Endodermal cell (in vitro differentiated cells): ENCODE measurements at regions not wholly inside any gene's neighbourhood (a gene's known extent, or its start where the extent isn't known, plus 50 kb on each side); places are given as distances from the start of the nearest gene placed in this dataset.

Experiments
- DNase-seq: peaks from one replicate; pipeline ENCODE4 v3.0.0-alpha.2; 2017
- H3K27ac ChIP-seq: 2 replicates; pipeline ENCODE4 v1.5.1; 2013; ENCODE audit warnings: mild to moderate bottlenecking, low read depth, low read length, moderate library complexity
- H3K27me3 ChIP-seq: 2 replicates; pipeline ENCODE4 v1.6.1; 2013; ENCODE audit warnings: mild to moderate bottlenecking, low read length, moderate library complexity; ENCODE audit not compliant: insufficient read depth, control insufficient read depth, poor library complexity, severe bottlenecking
- H3K36me3 ChIP-seq: 2 replicates; pipeline ENCODE4 v1.7.0; 2013; ENCODE audit warnings: mild to moderate bottlenecking, low read length, moderate library complexity; ENCODE audit not compliant: control insufficient read depth, insufficient read depth
- H3K4me1 ChIP-seq: one replicate; pipeline ENCODE4 v1.7.0; 2013; ENCODE audit warnings: low read length; ENCODE audit not compliant: control insufficient read depth, insufficient read depth
- H3K4me3 ChIP-seq: 2 replicates; pipeline ENCODE4 v1.5.1; 2013; ENCODE audit warnings: mild to moderate bottlenecking, low read length, moderate library complexity
- H3K9ac ChIP-seq: 2 replicates; pipeline ENCODE4 v1.6.1; 2013; ENCODE audit warnings: mild to moderate bottlenecking, low read length, moderate library complexity; ENCODE audit not compliant: poor library complexity, severe bottlenecking; ENCODE audit errors: extremely low read depth
- H3K9me3 ChIP-seq: 2 replicates; pipeline ENCODE4 v1.6.1; 2013; ENCODE audit warnings: mild to moderate bottlenecking, low read length, moderate library complexity; ENCODE audit not compliant: control insufficient read depth
- H3K27ac Mint-ChIP-seq: 2 replicates; pipeline ENCODE4 v1.8.0; 2020; ENCODE audit warnings: mixed read lengths
- H3K27me3 Mint-ChIP-seq: 2 replicates; pipeline ENCODE4 v1.8.0; 2021; ENCODE audit warnings: mild to moderate bottlenecking, mixed read lengths; ENCODE audit not compliant: insufficient read depth
- H3K36me3 Mint-ChIP-seq: 2 replicates; pipeline ENCODE4 v1.8.0; 2020; ENCODE audit warnings: low read depth, mixed read lengths
- H3K4me1 Mint-ChIP-seq: 2 replicates; pipeline ENCODE4 v1.8.0; 2020; ENCODE audit warnings: mixed read lengths
- H3K4me3 Mint-ChIP-seq: 2 replicates; pipeline ENCODE4 v1.8.0; 2020; ENCODE audit warnings: mild to moderate bottlenecking, moderate library complexity, mixed read lengths
- H3K9me3 Mint-ChIP-seq: 2 replicates; pipeline ENCODE4 v1.8.0; 2020; ENCODE audit warnings: mild to moderate bottlenecking, mixed read lengths
- CTCF ChIP-seq: fragments of 200-600 bp; sonication (generic); conservative IDR thresholded peaks from 2 replicates; pipeline ENCODE4 v1.5.0; 2021; ENCODE audit warnings: antibody characterized with exemption, mild to moderate bottlenecking
- WGBS, 2 experiments: methylation state at CpG; one replicate each; pipeline versions ENCODE4 v1.1.5 to v1.1.7; 2013; ENCODE audit warnings: missing lambda C conversion rate in 2 of 2, mixed read lengths in 1 of 2; ENCODE audit not compliant: insufficient coverage in 1 of 2, insufficient read length in 1 of 2; 5-methylcytosine and 5-hydroxymethylcytosine counted together

GRCh38 chr6:22667855-22668254, 98.5 kb downstream of the HDGFL1 start:
- WGBS, 2 experiments, result 94 to 100% methylated on average over 1 of the region's 1 CpG
- no peak for DNase-seq
- no peak for TF ChIP-seq CTCF
- H3K4me3 ChIP-seq, result no peak overlapping the region
- H3K9me3 ChIP-seq, result no peaks in the 10 kb centered on the region
- no peak overlapping the region for H3K9ac ChIP-seq
- no peaks in the 10 kb centered on the region for H3K4me1 ChIP-seq
- peaks cover 6% of the 10 kb centered on the region for H3K4me1 Mint-ChIP-seq
- no peaks in the 10 kb centered on the region for H3K27me3 Mint-ChIP-seq
- H3K36me3 Mint-ChIP-seq, result no peaks in the 10 kb centered on the region
- no peak overlapping the region for H3K27ac ChIP-seq
- H3K36me3 ChIP-seq, result no peaks in the 10 kb centered on the region
- H3K27me3 ChIP-seq, result no peaks in the 10 kb centered on the region
- H3K27ac Mint-ChIP-seq, result no peak overlapping the region
- no peaks in the 10 kb centered on the region for H3K9me3 Mint-ChIP-seq
- no peak overlapping the region for H3K4me3 Mint-ChIP-seq

GRCh38 chr6:22668307-22668706, 98.9 kb downstream of the HDGFL1 start:
- Mint-ChIP-seq H3K27ac (no peak overlapping the region), H3K27me3 (no peaks in the 10 kb centered on the region), H3K36me3 (no peaks in the 10 kb centered on the region), H3K4me3 (no peak overlapping the region), H3K4me1 (peaks cover 6% of the 10 kb centered on the region), H3K9me3 (no peaks in the 10 kb centered on the region)
- 84 to 93% methylated on average over 3 of the region's 3 CpGs for WGBS, 2 experiments
- no peak for TF ChIP-seq CTCF
- Histone ChIP-seq H3K9me3 (no peaks in the 10 kb centered on the region), H3K9ac (no peak overlapping the region), H3K27ac (no peak overlapping the region), H3K4me3 (no peak overlapping the region), H3K36me3 (no peaks in the 10 kb centered on the region), H3K4me1 (no peaks in the 10 kb centered on the region), H3K27me3 (no peaks in the 10 kb centered on the region)
- DNase-seq, result no peak

- H3K27me3 ChIP-seq, result no peaks in the 10 kb centered on the region
- Mint-ChIP-seq H3K4me3 (no peak overlapping the region), H3K27ac (no peak overlapping the region), H3K27me3 (no peaks in the 10 kb centered on the region), H3K4me1 (peaks cover 6% of the 10 kb centered on the region), H3K36me3 (no peaks in the 10 kb centered on the region), H3K9me3 (no peaks in the 10 kb centered on the region)
- no peaks in the 10 kb centered on the region for H3K36me3 ChIP-seq
- TF ChIP-seq CTCF, result no peak
- 86% methylated on average over 3 of the region's 3 CpGs; no CpG with 5 or more reads in 1 of the 2 experiments for WGBS, 2 experiments
- H3K4me3 ChIP-seq, result no peak overlapping the region
- no peak overlapping the region for H3K9ac ChIP-seq
- H3K4me1 ChIP-seq, result no peaks in the 10 kb centered on the region
- H3K27ac ChIP-seq, result no peak overlapping the region
- DNase-seq, result no peak
- H3K9me3 ChIP-seq, result no peaks in the 10 kb centered on the region
Measured at GRCh38 chr6:22668717-22669116, 99.4 kb downstream of the HDGFL1 start.
